Liver (tissue), 8 donors: ENCODE measurements at regions not wholly inside any gene's neighbourhood (a gene's known extent, or its start where the extent isn't known, plus 50 kb on each side); places are given as distances from the start of the nearest gene placed in this dataset.

Experiments
- DNase-seq: peaks from one replicate; pipeline ENCODE4 v3.0.0-alpha.2; 2017; ENCODE audit warnings: low spot score
- H3K27ac ChIP-seq, 2 donors: one replicate each; pipeline ENCODE4 v1.7.0; 2013; ENCODE audit warnings: inconsistent platforms in 2 of 2, low read length in 2 of 2, control low read depth in 1 of 2, low read depth in 1 of 2, mild to moderate bottlenecking in 1 of 2
- H3K27me3 ChIP-seq, 4 donors: one replicate each; pipeline versions ENCODE4 v1.6.1 to v1.7.0; 2013; ENCODE audit warnings: low read length in 3 of 4, inconsistent platforms in 1 of 4, mild to moderate bottlenecking in 1 of 4, moderate library complexity in 1 of 4; ENCODE audit not compliant: control insufficient read depth in 4 of 4, insufficient read depth in 4 of 4
- H3K36me3 ChIP-seq, 4 donors: one replicate each; pipeline versions ENCODE4 v1.6.1 to v1.7.0; 2013; ENCODE audit warnings: low read length in 3 of 4, mild to moderate bottlenecking in 3 of 4, low read depth in 1 of 4, moderate library complexity in 1 of 4; ENCODE audit not compliant: control insufficient read depth in 4 of 4, insufficient read depth in 3 of 4
- H3K4me1 ChIP-seq, 4 donors: one replicate each; pipeline versions ENCODE4 v1.6.1 to v1.7.0; 2013; ENCODE audit warnings: low read length in 3 of 4, mild to moderate bottlenecking in 3 of 4, moderate library complexity in 1 of 4; ENCODE audit not compliant: control insufficient read depth in 4 of 4, insufficient read depth in 4 of 4
- H3K4me3 ChIP-seq, 3 donors: one replicate each; pipeline versions ENCODE4 v1.6.1 to v1.7.0; 2013; ENCODE audit warnings: low read length in 3 of 3, control low read depth in 1 of 3, low read depth in 1 of 3, mild to moderate bottlenecking in 1 of 3
- H3K9ac ChIP-seq, 2 donors: one replicate each; pipeline ENCODE4 v1.7.0; 2013; ENCODE audit warnings: low read length in 2 of 2, mild to moderate bottlenecking in 2 of 2, moderate library complexity in 2 of 2, control low read depth in 1 of 2, low read depth in 1 of 2
- H3K9me3 ChIP-seq, 4 donors: one replicate each; pipeline versions ENCODE4 v1.6.1 to v1.7.0; 2013; ENCODE audit warnings: low read length in 3 of 4; ENCODE audit not compliant: control insufficient read depth in 4 of 4
- ATF3 ChIP-seq: IDR thresholded peaks from 2 replicates; pipeline ENCODE4 v1.6.1; 2016; ENCODE audit warnings: antibody characterized with exemption
- CTCF ChIP-seq: fragments of 150-350 bp; IDR thresholded peaks from 2 replicates; pipeline ENCODE4 v1.5.1; 2017; ENCODE audit warnings: improper control_type of control experiment, low read depth, low read length; ENCODE audit not compliant: missing input control
- EGR1 ChIP-seq, 2 donors: IDR thresholded peaks; 2 replicates each; pipeline ENCODE4 v1.6.1; 2016 to 2018; ENCODE audit warnings: antibody characterized with exemption in 2 of 2, low read depth in 2 of 2
- FOXA1 ChIP-seq: IDR thresholded peaks from 2 replicates; pipeline ENCODE4 v1.6.1; 2016; ENCODE audit warnings: antibody characterized with exemption
- FOXA2 ChIP-seq: IDR thresholded peaks from 2 replicates; pipeline ENCODE4 v1.6.1; 2016; ENCODE audit warnings: antibody characterized with exemption
- GABPA ChIP-seq, 2 donors: IDR thresholded peaks in 1 of 2; conservative IDR thresholded peaks in 1 of 2; 2 replicates each; pipeline ENCODE4 v1.6.1; 2016; ENCODE audit warnings: antibody characterized with exemption in 2 of 2, mild to moderate bottlenecking in 1 of 2, moderate library complexity in 1 of 2
- HNF4A ChIP-seq, 2 donors: conservative IDR thresholded peaks; 2 replicates each; pipeline ENCODE4 v1.6.1; 2016; ENCODE audit warnings: antibody characterized with exemption in 2 of 2, mild to moderate bottlenecking in 2 of 2
- HNF4G ChIP-seq: IDR thresholded peaks from 2 replicates; pipeline ENCODE4 v1.6.1; 2016; ENCODE audit warnings: antibody characterized with exemption
- JUND ChIP-seq, 2 donors: IDR thresholded peaks; 2 replicates each; pipeline ENCODE4 v1.6.1; 2016; ENCODE audit warnings: antibody characterized with exemption in 2 of 2
- MAX ChIP-seq: IDR thresholded peaks from 2 replicates; pipeline ENCODE4 v1.6.1; 2016; ENCODE audit warnings: antibody characterized with exemption
- NR2F2 ChIP-seq: IDR thresholded peaks from 2 replicates; pipeline ENCODE4 v1.6.1; 2016; ENCODE audit warnings: antibody characterized with exemption
- RAD21 ChIP-seq, 2 donors: IDR thresholded peaks; 2 replicates each; pipeline ENCODE4 v1.6.1; 2016; ENCODE audit warnings: antibody characterized with exemption in 2 of 2, mild to moderate bottlenecking in 2 of 2
- REST ChIP-seq: IDR thresholded peaks from 2 replicates; pipeline ENCODE4 v1.6.1; 2016; ENCODE audit warnings: antibody characterized with exemption, mild to moderate bottlenecking
- RXRA ChIP-seq, 2 donors: IDR thresholded peaks; 2 replicates each; pipeline ENCODE4 v1.6.1; 2017 to 2018; ENCODE audit warnings: antibody characterized with exemption in 2 of 2, mild to moderate bottlenecking in 1 of 2
- SP1 ChIP-seq: IDR thresholded peaks from 2 replicates; pipeline ENCODE4 v1.6.1; 2018; ENCODE audit warnings: antibody characterized with exemption, mild to moderate bottlenecking
- TAF1 ChIP-seq: conservative IDR thresholded peaks from 2 replicates; pipeline ENCODE4 v1.6.1; 2016; ENCODE audit warnings: antibody characterized with exemption, mild to moderate bottlenecking
- YY1 ChIP-seq: IDR thresholded peaks from 2 replicates; pipeline ENCODE4 v1.6.1; 2016; ENCODE audit warnings: antibody characterized with exemption, mild to moderate bottlenecking
- WGBS: extraction: QIAGEN DNeasy Blood & Tissue Kit; methylation state at CpG from one replicate; pipeline ENCODE4 v1.1.7; 2013; 5-methylcytosine and 5-hydroxymethylcytosine counted together
- TF ChIP-seq, protein P1 (sequence below): IDR thresholded peaks from 2 replicates; pipeline ENCODE4 v1.6.1; 2016; ENCODE audit warnings: antibody characterized with exemption
- donor health status: healthy.
- donor health status: healthy.
- donor health status: healthy.
- donor health status: healthy.
- donor health status: healthy.

DNA sequence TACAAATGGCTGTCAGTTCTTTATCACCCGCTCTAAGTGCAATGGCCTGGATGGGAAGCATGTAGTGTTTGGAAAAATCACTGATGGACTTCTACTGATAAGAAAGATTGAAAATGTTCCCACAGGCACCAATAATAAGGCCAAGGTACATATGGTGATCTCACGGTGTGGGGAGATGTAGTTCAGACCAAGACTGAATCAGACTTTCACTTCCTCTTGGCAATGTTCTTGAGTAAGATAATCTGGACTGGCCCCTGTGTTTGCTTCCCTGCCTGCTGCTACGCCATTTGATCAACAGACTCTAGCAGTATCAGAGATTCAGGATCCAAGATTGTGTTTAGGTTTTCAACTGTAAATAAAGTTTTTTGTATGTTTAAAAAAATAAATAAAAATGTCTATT is 682.2 kb upstream of the AMOT start:
- Histone ChIP-seq H3K4me3 (no peak overlapping the region), H3K27ac (no peak overlapping the region), H3K36me3 (no peaks in the 10 kb centered on the region), H3K9me3 (no peaks in the 10 kb centered on the region), H3K27me3 (peaks cover 0 to 2% (median 0%) of the 10 kb centered on the region in 4 donors), H3K9ac (no peak overlapping the region), H3K4me1 (no peaks in the 10 kb centered on the region)
- WGBS, result 70% methylated on average over 3 of the region's 3 CpGs
- DNase-seq, result no peak
- TF ChIP-seq, protein P1, sequence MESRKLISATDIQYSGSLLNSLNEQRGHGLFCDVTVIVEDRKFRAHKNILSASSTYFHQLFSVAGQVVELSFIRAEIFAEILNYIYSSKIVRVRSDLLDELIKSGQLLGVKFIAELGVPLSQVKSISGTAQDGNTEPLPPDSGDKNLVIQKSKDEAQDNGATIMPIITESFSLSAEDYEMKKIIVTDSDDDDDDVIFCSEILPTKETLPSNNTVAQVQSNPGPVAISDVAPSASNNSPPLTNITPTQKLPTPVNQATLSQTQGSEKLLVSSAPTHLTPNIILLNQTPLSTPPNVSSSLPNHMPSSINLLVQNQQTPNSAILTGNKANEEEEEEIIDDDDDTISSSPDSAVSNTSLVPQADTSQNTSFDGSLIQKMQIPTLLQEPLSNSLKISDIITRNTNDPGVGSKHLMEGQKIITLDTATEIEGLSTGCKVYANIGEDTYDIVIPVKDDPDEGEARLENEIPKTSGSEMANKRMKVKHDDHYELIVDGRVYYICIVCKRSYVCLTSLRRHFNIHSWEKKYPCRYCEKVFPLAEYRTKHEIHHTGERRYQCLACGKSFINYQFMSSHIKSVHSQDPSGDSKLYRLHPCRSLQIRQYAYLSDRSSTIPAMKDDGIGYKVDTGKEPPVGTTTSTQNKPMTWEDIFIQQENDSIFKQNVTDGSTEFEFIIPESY, result no peak
- TF ChIP-seq YY1 (no peak), RAD21 (IDR thresholded peaks at IDR 0.05) (no peak), SP1 (no peak), MAX (no peak), RXRA (IDR thresholded peaks at IDR 0.05) (no peak), CTCF (no peak)

DNA sequence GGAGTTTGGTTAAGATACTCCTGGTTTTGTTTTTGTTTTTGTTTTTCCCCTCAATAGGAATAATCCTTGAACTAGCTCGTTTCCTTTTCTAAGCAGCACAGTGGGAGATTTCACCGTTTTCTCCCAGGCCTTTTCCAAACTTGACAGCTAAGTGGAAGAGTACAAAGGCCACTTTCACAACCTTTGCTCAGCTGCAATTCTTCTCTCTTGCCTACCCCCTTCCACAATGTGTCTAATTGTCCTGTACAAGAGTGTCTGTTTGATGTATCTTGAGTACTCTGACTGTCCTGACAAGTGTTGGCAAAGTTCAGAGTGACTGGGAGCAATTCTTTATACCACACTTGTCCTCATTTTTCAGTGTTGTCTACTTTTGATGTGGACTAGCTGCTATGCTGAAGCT is 674.3 kb upstream of the AMOT start:
- Histone ChIP-seq H3K4me1 (no peaks in the 10 kb centered on the region), H3K27me3 (no peaks in the 10 kb centered on the region), H3K9me3 (no peaks in the 10 kb centered on the region), H3K36me3 (no peaks in the 10 kb centered on the region), H3K9ac (no peak overlapping the region), H3K4me3 (no peak overlapping the region), H3K27ac (no peak overlapping the region)
- DNase-seq, result no peak
- WGBS, result 18% methylated on average over 2 of the region's 2 CpGs
- TF ChIP-seq CTCF (no peak), FOXA2 (no peak), FOXA1 (no peak), JUND (IDR thresholded peaks at IDR 0.05) (no peak), HNF4G (no peak), TAF1 (no peak), RXRA (IDR thresholded peaks at IDR 0.05) (no peak), ATF3 (no peak), YY1 (no peak), REST (no peak), EGR1 (IDR thresholded peaks at IDR 0.05; ENCODE audit: low read depth in 2 of 2) (no peak), HNF4A (conservative IDR thresholded peaks at IDR 0.05) (no peak), MAX (no peak), SP1 (no peak), RAD21 (IDR thresholded peaks at IDR 0.05) (no peak), GABPA (IDR thresholded peaks at IDR 0.05 in 1 of 2, conservative IDR thresholded peaks at IDR 0.05 in 1 of 2) (no peak), NR2F2 (no peak)
- TF ChIP-seq, protein P1, result no peak
